ENCODE measurements at regions not wholly inside any gene's neighbourhood (a gene's known extent, or its start where the extent isn't known, plus 50 kb on each side); places are given as distances from the start of the nearest gene placed in this dataset.

DNA sequence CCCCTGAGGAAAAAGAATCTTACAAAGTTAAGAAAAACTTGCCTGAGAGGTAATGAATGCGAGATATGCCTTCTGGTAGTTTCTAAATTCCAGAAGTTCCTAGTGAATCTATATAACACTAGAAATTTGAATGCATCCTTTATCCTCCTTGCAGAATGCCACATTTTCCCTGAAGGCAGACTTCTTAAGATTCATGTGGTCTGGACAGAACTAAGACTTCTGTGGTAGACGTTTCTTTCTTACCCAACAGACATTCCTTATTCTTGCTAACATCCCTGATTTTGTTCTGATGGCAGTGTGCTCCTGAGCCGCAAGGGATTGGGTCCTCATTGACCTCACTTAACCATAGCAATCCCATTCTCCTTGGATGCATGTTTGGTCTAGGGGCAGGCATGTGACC lies 121.3 kb upstream of the PAPPA2 start:
- Histone ChIP-seq H3K27ac (replicated peaks) (no peak overlapping the region), H3K27me3 (ENCODE audit: insufficient read depth, poor library complexity, severe bottlenecking) (no peaks in the 10 kb centered on the region), H3K4me3 (replicated peaks; ENCODE audit: insufficient read depth, low read length) (no peak overlapping the region)
- DNase-seq (ENCODE audit: low read depth in 1 of 2, low spot score in 1 of 2): no peak
- TF ChIP-seq, protein P1, sequence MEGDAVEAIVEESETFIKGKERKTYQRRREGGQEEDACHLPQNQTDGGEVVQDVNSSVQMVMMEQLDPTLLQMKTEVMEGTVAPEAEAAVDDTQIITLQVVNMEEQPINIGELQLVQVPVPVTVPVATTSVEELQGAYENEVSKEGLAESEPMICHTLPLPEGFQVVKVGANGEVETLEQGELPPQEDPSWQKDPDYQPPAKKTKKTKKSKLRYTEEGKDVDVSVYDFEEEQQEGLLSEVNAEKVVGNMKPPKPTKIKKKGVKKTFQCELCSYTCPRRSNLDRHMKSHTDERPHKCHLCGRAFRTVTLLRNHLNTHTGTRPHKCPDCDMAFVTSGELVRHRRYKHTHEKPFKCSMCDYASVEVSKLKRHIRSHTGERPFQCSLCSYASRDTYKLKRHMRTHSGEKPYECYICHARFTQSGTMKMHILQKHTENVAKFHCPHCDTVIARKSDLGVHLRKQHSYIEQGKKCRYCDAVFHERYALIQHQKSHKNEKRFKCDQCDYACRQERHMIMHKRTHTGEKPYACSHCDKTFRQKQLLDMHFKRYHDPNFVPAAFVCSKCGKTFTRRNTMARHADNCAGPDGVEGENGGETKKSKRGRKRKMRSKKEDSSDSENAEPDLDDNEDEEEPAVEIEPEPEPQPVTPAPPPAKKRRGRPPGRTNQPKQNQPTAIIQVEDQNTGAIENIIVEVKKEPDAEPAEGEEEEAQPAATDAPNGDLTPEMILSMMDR (IDR thresholded peaks at IDR 0.05; ENCODE audit: insufficient read depth, low read length): no peak

DNA sequence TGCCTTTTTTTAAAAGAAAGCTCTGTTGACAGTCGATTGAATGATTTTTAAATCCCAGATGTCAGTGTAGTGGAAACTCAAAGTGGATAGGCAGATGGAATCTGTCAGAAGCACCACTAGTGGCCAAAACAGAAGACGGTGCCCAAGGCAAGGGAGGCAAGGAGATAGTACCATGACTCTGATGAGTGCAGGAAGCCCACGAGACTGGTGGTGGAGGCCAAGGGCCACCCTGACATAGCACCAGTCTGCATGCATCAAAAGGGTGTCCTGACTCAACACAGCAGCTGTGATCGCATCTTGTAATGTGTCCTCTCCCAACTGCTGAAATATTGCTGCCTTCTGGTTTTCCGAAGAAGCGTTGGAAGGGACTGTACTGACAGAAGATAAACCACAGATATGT lies 124.1 kb upstream of the PAPPA2 start:
- DNase-seq (ENCODE audit: low read depth in 1 of 2, low spot score in 1 of 2): no peak
- H3K27me3 ChIP-seq (ENCODE audit: insufficient read depth, poor library complexity, severe bottlenecking): no peaks in the 10 kb centered on the region
- H3K27ac ChIP-seq (replicated peaks): no peak overlapping the region
- TF ChIP-seq, protein P2, sequence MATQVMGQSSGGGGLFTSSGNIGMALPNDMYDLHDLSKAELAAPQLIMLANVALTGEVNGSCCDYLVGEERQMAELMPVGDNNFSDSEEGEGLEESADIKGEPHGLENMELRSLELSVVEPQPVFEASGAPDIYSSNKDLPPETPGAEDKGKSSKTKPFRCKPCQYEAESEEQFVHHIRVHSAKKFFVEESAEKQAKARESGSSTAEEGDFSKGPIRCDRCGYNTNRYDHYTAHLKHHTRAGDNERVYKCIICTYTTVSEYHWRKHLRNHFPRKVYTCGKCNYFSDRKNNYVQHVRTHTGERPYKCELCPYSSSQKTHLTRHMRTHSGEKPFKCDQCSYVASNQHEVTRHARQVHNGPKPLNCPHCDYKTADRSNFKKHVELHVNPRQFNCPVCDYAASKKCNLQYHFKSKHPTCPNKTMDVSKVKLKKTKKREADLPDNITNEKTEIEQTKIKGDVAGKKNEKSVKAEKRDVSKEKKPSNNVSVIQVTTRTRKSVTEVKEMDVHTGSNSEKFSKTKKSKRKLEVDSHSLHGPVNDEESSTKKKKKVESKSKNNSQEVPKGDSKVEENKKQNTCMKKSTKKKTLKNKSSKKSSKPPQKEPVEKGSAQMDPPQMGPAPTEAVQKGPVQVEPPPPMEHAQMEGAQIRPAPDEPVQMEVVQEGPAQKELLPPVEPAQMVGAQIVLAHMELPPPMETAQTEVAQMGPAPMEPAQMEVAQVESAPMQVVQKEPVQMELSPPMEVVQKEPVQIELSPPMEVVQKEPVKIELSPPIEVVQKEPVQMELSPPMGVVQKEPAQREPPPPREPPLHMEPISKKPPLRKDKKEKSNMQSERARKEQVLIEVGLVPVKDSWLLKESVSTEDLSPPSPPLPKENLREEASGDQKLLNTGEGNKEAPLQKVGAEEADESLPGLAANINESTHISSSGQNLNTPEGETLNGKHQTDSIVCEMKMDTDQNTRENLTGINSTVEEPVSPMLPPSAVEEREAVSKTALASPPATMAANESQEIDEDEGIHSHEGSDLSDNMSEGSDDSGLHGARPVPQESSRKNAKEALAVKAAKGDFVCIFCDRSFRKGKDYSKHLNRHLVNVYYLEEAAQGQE (IDR thresholded peaks at IDR 0.05; ENCODE audit: insufficient replicate concordance, low read depth): no peak
- TF ChIP-seq GABPA (IDR thresholded peaks at IDR 0.05; ENCODE audit: low read depth): no peak
- TF ChIP-seq, protein P1 (IDR thresholded peaks at IDR 0.05; ENCODE audit: insufficient read depth, low read length): no peak
- TF ChIP-seq POLR2AphosphoS5 (IDR thresholded peaks at IDR 0.05; ENCODE audit: low read depth): no peak
- TF ChIP-seq SPI1 (IDR thresholded peaks at IDR 0.05; ENCODE audit: borderline replicate concordance, low read depth): no peak
- H3K4me3 ChIP-seq (replicated peaks; ENCODE audit: insufficient read depth, low read length): no peak overlapping the region

DNA sequence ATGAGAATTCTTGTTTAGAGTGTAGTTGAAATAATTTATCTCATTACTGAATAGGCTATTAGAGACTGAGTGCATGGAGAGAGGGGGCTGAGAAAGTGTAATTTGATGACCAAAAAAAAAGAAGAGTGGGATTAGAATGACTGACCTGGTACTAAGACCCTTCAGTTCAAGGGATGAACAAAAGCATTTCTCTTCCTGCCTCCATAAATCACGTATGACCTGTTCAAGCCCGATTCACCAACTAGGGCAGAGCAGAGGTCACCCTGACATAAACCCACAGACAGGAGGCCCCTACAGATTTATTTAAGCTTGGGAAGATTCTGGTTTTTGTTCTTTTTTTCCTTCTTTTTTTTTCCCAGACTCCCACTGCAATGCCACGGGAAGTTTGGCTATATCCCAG lies 123.7 kb upstream of the COP1 start:
- no peak overlapping the region for H3K27ac ChIP-seq (replicated peaks)
- TF ChIP-seq SPI1 (IDR thresholded peaks at IDR 0.05; ENCODE audit: borderline replicate concordance, low read depth) (no peak), GABPA (IDR thresholded peaks at IDR 0.05; ENCODE audit: low read depth) (no peak), POLR2AphosphoS5 (IDR thresholded peaks at IDR 0.05; ENCODE audit: low read depth) (no peak)
- TF ChIP-seq, protein P1 (IDR thresholded peaks at IDR 0.05; ENCODE audit: insufficient read depth, low read length): no peak
- TF ChIP-seq, protein P2 (IDR thresholded peaks at IDR 0.05; ENCODE audit: insufficient replicate concordance, low read depth): no peak
- DNase-seq (ENCODE audit: low read depth in 1 of 2, low spot score in 1 of 2): no peak
- no peak overlapping the region for H3K4me3 ChIP-seq (replicated peaks; ENCODE audit: insufficient read depth, low read length)
- no peaks in the 10 kb centered on the region for H3K27me3 ChIP-seq (ENCODE audit: insufficient read depth, poor library complexity, severe bottlenecking)

DNA sequence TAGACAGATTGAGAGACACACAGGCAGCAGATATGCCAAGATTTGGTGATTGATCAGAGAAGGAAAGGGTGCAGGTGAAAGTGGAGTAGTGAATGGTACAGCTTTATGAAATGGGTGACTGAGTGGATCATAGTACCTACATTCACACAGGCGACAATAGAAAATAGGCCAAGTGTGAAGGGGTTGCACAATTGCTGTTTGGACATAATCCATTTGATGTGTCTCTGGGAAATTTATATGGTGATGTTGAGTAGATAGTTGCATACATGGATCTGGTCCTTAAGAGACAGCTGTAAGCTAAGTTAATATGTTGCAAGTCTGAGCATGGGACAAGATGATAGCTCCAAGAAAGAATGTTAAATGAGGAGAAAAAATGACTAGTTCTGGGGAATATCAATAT lies 118.6 kb upstream of the COP1 start:
- no peak overlapping the region for H3K4me3 ChIP-seq (replicated peaks; ENCODE audit: insufficient read depth, low read length)
- H3K27ac ChIP-seq (replicated peaks): no peak overlapping the region
- no peak for DNase-seq (ENCODE audit: low read depth in 1 of 2, low spot score in 1 of 2)
- no peaks in the 10 kb centered on the region for H3K27me3 ChIP-seq (ENCODE audit: insufficient read depth, poor library complexity, severe bottlenecking)
- TF ChIP-seq SPI1 (IDR thresholded peaks at IDR 0.05; ENCODE audit: borderline replicate concordance, low read depth) (no peak), POLR2AphosphoS5 (IDR thresholded peaks at IDR 0.05; ENCODE audit: low read depth) (no peak), GABPA (IDR thresholded peaks at IDR 0.05; ENCODE audit: low read depth) (no peak)
- TF ChIP-seq, protein P1 (IDR thresholded peaks at IDR 0.05; ENCODE audit: insufficient read depth, low read length): no peak
- TF ChIP-seq, protein P2 (IDR thresholded peaks at IDR 0.05; ENCODE audit: insufficient replicate concordance, low read depth): no peak
